Large intestine (tissue), 3 donors: ENCODE measurements at regions not wholly inside any gene's neighbourhood (a gene's known extent, or its start where the extent isn't known, plus 50 kb on each side); places are given as distances from the start of the nearest gene placed in this dataset.

Experiments
- DNase-seq, 2 donors: peaks; one replicate each; pipeline versions ENCODE4 v3.0.0 to v3.0.0-alpha.2; 2013
- H3K27ac ChIP-seq: one replicate; pipeline ENCODE4 v1.5.1; 2013; ENCODE audit warnings: low read length
- H3K27me3 ChIP-seq: 2 replicates; pipeline ENCODE4 v1.6.1; 2013; ENCODE audit warnings: low read length; ENCODE audit not compliant: control insufficient read depth, insufficient read depth
- H3K36me3 ChIP-seq: 2 replicates; pipeline ENCODE4 v1.6.1; 2013; ENCODE audit warnings: low read length; ENCODE audit not compliant: control insufficient read depth, insufficient read depth
- H3K4me1 ChIP-seq: one replicate; pipeline ENCODE4 v1.6.1; 2013; ENCODE audit warnings: low read length; ENCODE audit not compliant: control insufficient read depth, insufficient read depth
- H3K4me3 ChIP-seq: one replicate; pipeline ENCODE4 v1.5.1; 2013; ENCODE audit warnings: low read length
- H3K9me3 ChIP-seq: one replicate; pipeline ENCODE4 v1.6.1; 2013; ENCODE audit warnings: mild to moderate bottlenecking, low read depth, low read length, moderate library complexity; ENCODE audit not compliant: control insufficient read depth
- WGBS: methylation state at CpG from one replicate; pipeline ENCODE4 v1.1.5; 2013; ENCODE audit warnings: low lambda C conversion rate; ENCODE audit not compliant: insufficient coverage; 5-methylcytosine and 5-hydroxymethylcytosine counted together

DNA sequence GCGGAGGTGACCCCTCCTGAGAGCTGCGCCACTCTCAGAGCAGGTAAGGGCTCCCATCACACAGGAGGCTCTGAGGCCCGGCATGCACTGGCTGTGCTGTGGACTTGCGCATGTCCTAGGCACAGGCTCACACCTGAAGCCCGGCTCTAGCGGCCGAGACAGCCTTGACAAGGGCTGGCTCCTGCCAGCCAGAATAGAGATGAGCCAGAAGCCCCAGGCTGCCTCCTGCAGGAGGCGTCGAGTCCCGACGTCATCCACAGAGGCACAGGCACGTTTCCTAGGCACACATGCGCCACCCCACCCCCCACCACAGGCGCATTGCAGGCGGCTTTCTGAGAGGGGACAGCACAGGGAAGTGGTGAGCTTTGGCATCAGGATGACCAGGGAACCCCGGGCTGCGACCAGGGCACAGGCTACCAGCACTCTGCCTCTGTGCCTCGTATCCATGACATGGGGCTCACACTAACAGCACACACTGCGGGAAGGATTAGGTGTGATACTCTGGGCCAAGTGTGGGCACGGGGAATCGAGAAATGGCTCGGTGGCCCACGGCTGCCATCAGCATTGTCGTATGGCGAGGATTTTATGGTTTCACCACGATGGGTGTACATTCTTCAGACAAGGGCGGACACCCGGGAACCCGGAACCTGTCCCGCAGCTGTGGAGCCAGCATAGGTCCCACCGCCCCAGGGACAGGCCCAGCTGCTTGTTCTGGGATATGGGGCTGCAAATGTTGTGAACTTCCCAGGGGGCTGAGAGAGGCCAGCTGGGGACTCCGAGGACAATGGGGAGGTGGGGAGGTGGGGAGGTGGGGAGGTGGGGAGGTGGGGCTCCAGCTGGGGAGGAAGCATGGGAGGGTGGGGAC, 90.7 kb upstream of the ADRA2C start:
- WGBS: no CpG with 5 or more reads among the region's 32 CpGs
- Histone ChIP-seq H3K4me3 (no peak overlapping the region), H3K27ac (no peak overlapping the region), H3K27me3 (peaks cover 16% of the 10 kb centered on the region), H3K36me3 (no peaks in the 10 kb centered on the region), H3K4me1 (no peaks in the 10 kb centered on the region), H3K9me3 (no peaks in the 10 kb centered on the region)
- no peak for DNase-seq

DNA sequence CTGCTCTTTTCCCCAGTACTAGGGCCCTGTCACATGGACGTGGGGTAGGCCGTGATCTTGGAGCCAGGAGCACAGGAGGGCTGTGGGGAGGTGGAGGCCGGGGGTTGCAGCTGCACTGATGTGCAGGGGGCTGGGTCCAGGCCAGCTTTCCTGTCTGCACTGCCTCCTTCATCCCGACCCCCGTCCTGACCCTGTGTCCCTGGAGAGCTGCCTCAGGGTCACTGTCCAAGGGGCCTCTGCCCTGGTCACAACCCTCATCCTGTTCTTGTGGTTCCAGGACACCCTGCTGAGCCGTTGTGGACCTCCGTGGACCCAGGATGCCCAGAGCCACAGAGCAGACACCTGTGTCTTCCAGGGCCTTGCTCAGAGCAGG, 91.7 kb upstream of the ADRA2C start:
- no peaks in the 10 kb centered on the region for H3K4me1 ChIP-seq
- no peak for DNase-seq
- H3K4me3 ChIP-seq: no peak overlapping the region
- no peaks in the 10 kb centered on the region for H3K36me3 ChIP-seq
- H3K9me3 ChIP-seq: no peaks in the 10 kb centered on the region
- WGBS: 40% methylated on average over 1 of the region's 7 CpGs
- no peak overlapping the region for H3K27ac ChIP-seq
- peaks cover 16% of the 10 kb centered on the region for H3K27me3 ChIP-seq

DNA sequence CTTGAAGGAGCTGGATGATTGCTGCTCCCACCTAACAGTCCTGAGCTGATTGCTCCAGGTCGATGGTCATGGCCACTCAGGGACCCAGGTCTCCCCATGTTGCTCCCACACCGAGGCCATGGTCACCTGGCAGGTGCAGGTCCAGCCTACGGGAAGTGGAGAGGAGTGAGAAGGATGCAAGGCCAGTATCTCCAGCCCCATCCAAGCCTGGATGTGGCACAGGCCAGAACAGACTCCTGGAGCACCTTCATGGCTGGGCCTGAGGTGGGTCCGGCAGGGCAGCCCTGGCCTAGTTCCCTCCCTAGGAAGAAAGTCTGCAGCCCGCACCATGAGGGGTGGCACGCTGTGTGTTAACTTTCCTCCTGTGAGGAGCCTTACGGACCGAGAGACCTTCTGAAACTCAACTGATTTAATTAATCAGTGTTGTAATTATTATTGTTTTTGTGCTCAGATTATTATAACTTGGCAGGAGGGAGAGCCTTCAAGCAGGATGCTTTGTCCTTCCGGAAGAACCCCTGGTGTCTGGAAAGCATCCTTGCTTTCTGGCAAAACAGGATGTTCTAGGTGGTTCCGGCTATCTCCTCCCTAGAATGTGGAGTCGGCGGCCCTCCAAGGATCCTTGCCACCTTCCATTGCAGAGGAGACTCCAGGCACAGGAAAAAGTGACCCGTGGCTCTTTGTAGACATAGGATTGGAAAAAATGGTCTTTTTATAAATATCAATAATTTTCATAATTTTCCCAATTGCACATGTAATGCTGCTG, 92.3 kb upstream of the ADRA2C start:
- no peaks in the 10 kb centered on the region for H3K9me3 ChIP-seq
- no peaks in the 10 kb centered on the region for H3K4me1 ChIP-seq
- DNase-seq: no peak
- no peaks in the 10 kb centered on the region for H3K36me3 ChIP-seq
- no CpG with 5 or more reads among the region's 13 CpGs for WGBS
- H3K4me3 ChIP-seq: no peak overlapping the region
- H3K27me3 ChIP-seq: peaks cover 16% of the 10 kb centered on the region
- no peak overlapping the region for H3K27ac ChIP-seq

DNA sequence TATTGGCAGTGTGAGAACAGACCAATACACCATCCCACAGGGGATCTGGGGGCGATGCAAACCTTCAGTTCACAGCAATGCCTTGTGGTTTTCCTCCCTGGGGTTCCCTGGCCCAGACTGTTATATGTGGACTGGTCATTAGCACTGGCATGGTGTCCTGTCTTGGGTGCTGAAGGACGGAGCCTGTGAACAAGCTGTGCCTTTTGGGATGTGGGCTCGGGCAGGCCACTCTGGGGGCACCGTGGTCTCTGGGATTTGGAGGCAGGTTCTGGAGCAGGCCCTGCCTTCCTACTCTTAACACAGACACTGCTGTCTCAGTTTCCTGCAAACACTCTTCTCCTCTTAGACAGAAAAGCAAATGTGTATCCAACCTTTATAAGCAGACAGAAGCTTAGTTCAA, 93.0 kb upstream of the ADRA2C start:
- Histone ChIP-seq H3K27ac (no peak overlapping the region), H3K36me3 (no peaks in the 10 kb centered on the region), H3K9me3 (no peaks in the 10 kb centered on the region), H3K4me3 (no peak overlapping the region), H3K4me1 (no peaks in the 10 kb centered on the region), H3K27me3 (peaks cover 16% of the 10 kb centered on the region)
- no CpG with 5 or more reads among the region's 4 CpGs for WGBS
- DNase-seq: no peak

DNA sequence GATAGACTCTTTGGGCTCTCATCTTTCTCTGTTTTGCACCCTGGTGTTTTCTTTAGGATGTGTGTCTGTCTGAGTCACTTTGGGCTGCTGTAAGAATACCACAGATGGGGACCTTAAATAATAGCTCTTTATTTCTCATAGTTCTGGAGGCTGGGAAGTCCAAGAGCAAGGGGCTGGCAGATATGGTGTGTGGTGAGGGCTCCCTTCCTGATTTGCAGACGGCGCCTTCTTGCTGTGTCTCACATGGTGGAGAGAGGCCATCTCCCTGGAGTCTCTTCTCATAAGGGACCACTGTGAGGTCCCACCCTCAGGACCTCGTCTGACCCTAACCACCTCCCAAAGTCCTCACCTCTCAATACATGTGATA, 93.7 kb upstream of the ADRA2C start:
- no peaks in the 10 kb centered on the region for H3K4me1 ChIP-seq
- no peak overlapping the region for H3K4me3 ChIP-seq
- DNase-seq: no peak
- H3K9me3 ChIP-seq: peaks cover 4% of the 10 kb centered on the region
- no peak overlapping the region for H3K27ac ChIP-seq
- no peaks in the 10 kb centered on the region for H3K36me3 ChIP-seq
- peaks cover 14% of the 10 kb centered on the region for H3K27me3 ChIP-seq
- no CpG with 5 or more reads among the region's 3 CpGs for WGBS

DNA sequence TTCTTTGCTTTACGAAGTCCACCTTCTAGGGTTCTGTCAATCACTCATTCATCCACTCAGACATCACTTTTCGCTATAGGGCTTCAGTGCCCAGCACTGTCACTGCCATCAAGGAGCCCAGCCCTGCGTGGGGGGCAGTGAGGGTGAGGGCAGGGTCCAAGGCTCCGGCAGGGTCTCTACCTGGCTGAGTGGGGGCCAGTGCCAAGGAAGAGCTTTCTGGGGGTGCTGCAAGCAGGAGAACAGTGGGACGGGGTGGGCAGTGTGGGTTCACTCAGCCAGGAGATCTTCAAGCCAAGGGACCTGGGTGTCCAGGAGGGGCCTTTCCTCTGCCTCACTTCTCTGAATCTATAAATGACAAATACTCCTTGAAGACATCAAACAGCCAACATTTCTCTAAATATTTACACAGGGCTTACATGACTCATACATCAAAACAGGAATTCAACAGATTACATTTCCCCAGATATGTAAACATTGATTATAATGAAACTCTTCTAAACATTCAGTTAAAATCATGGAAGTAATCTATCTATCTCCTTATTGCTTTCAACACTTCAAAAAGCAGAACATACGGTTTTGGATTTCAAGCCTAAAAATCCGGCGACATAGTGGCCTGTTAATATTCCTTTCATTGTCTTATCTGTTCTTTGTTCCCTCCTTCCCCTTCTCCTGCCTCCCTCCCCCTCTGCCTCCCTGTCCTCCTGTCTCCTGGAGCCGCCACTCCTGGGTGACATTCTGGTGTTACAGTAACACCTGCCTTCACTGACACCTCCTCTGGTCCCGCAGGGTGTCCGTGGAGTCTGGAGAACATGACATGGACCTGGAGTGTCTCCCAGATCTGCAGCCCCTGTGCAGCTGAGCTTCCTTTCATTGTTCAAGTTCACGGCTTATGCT, 94.4 kb upstream of the ADRA2C start:
- DNase-seq: no peak
- Histone ChIP-seq H3K9me3 (peaks cover 11% of the 10 kb centered on the region), H3K27me3 (peaks cover 8% of the 10 kb centered on the region), H3K4me1 (no peaks in the 10 kb centered on the region), H3K27ac (no peak overlapping the region), H3K4me3 (no peak overlapping the region), H3K36me3 (no peaks in the 10 kb centered on the region)
- WGBS: 21% methylated on average over 6 of the region's 12 CpGs

DNA sequence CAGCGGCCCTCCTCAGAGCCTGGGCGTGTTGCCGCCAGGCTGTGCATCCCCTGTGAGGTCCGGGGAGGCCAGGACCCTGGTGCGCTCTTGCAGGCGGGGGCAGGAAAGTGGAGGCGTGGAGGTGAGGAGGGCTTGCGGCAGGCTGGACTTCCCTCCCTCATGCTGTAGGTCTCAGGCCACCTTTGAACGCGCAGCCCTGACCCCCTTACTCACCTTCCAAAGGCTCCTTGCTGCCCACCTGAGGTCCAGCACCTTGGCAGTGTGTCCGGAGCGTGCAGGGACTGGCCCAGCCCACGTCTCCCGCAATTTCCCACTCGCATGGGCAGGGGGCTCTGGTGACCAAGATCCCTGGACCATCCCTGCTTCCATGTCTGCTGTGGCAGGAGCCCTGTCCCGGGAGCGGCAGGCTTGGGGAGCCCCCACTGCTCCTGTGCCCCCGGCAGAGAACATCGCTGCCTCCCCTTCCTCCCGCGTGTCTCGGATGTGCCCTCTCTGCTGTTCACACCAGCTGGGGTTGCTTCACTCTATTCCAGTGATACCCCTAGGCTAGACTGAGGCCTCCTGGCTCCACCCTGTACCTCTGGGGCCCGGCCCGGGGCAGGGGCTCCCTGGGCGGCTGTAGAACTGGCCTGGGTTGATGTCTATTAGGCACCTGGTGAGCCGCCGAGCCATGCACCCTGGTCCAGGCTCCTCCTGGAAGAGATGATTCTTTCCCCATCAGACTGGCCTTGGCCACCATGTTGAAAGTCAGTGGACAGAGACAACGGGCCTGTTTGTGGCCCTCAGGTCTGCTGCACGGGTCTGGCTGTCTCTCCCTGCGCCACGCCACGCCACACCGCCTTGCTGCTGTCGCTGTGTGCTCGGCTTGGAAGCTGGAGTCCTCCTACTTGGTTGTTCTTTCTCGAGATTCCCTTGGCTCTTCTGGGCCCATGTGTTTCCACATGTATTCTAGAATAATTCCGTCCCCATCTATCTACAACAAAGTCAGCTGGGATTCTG, 95.4 kb upstream of the ADRA2C start:
- Histone ChIP-seq H3K9me3 (peaks cover 12% of the 10 kb centered on the region), H3K27me3 (no peaks in the 10 kb centered on the region), H3K36me3 (no peaks in the 10 kb centered on the region), H3K4me1 (no peaks in the 10 kb centered on the region), H3K4me3 (no peak overlapping the region), H3K27ac (no peak overlapping the region)
- WGBS: no CpG with 5 or more reads among the region's 37 CpGs
- DNase-seq: no peak

DNA sequence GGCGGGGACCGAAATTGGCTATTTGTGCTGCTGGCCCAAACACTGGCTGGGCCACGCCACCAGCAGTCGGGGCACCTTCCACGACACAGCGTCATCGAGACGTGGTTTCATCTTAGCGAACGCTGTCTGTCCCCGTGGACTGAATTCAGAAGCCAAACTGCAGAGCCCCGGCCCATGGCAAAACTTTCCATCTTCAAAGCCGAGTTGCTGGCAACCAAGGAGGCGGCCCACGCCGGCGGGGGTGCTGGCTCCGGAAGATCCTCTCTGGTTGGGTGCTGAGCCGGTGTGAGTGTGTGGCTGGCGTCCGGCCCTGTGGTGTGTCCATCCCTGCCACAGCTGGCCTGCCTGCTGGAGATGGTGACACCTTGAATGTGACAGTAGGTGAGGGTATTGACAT, 96.6 kb upstream of the ADRA2C start:
- Histone ChIP-seq H3K9me3 (peaks cover 12% of the 10 kb centered on the region), H3K36me3 (no peaks in the 10 kb centered on the region), H3K4me3 (no peak overlapping the region), H3K27ac (no peak overlapping the region), H3K27me3 (no peaks in the 10 kb centered on the region), H3K4me1 (no peaks in the 10 kb centered on the region)
- DNase-seq: no peak
- WGBS: no CpG with 5 or more reads among the region's 21 CpGs

DNA sequence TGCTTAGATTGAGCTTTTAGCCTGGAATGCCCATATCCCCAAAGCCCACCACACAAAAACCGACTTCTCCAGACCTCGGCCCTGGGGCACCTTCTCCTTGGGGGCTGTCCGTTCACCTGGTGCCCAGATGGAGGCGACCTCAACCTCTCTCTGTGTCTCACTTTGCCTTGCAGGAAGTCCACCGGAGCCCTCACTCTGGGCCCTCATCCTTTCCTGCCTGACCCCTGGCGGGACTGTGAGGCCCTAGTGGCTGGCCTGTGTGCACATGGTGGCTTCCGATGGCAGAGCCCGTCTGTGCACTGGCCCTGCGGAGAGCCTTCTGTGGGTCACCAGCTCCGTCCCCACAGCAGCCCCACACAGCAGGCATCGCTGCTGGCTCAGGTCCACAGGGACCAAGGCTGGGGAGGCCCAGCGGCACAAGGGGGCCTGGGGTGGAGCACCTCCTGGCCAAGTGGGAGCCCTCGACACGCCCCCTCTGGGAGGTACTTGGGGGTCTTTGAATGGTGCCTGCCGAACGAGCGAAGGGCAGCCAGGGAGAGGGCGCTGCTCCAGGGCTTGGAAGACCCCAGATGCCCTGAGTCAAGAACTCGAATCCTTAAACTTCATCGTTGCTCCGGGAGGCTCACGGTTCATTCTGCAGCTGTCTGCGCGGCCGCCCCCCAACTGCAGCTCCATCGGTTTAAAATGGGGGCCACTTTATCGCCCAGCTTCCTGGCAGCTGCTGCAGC, 97.2 kb upstream of the ADRA2C start:
- WGBS: no CpG with 5 or more reads among the region's 27 CpGs
- Histone ChIP-seq H3K27me3 (no peaks in the 10 kb centered on the region), H3K4me3 (no peak overlapping the region), H3K36me3 (no peaks in the 10 kb centered on the region), H3K4me1 (no peaks in the 10 kb centered on the region), H3K9me3 (peaks cover 12% of the 10 kb centered on the region), H3K27ac (no peak overlapping the region)
- DNase-seq: no peak
